Psoas muscle (tissue), 7 donors: ENCODE measurements at regions not wholly inside any gene's neighbourhood (a gene's known extent, or its start where the extent isn't known, plus 50 kb on each side); places are given as distances from the start of the nearest gene placed in this dataset.

Experiments
- ATAC-seq, 4 donors: fragments of 200-7000 bp; cut with Tn5 transposase; one replicate each; pipeline ENCODE4 v1.9.1; 2020; ENCODE audit warnings: moderate library complexity in 3 of 4, mild to moderate bottlenecking in 2 of 4
- DNase-seq, 2 donors: peaks; one replicate each; pipeline ENCODE4 v3.0.0-alpha.2; 2020
- H3K27ac ChIP-seq: fragments of 200-600 bp; one replicate; pipeline ENCODE4 v1.8.0; 2022
- H3K27me3 ChIP-seq, 3 donors: fragments of 200-600 bp in 1 of 3; one replicate each; pipeline versions ENCODE4 v1.6.1 to v1.8.0; 2013 to 2022; ENCODE audit warnings: low read length in 2 of 3, mild to moderate bottlenecking in 2 of 3, moderate library complexity in 1 of 3; ENCODE audit not compliant: insufficient read depth in 3 of 3
- H3K36me3 ChIP-seq, 2 donors: fragments of 200-600 bp in 1 of 2; one replicate each; pipeline versions ENCODE4 v1.6.1 to v1.8.0; 2013 to 2022; ENCODE audit warnings: low read depth in 1 of 2, mild to moderate bottlenecking in 1 of 2, moderate library complexity in 1 of 2; ENCODE audit not compliant: insufficient read depth in 1 of 2
- H3K4me1 ChIP-seq: fragments of 200-600 bp; one replicate; pipeline ENCODE4 v1.8.0; 2022
- H3K4me3 ChIP-seq: fragments of 200-600 bp; one replicate; pipeline ENCODE4 v1.8.0; 2022; ENCODE audit warnings: mild to moderate bottlenecking
- H3K9me3 ChIP-seq: fragments of 200-600 bp; one replicate; pipeline ENCODE4 v1.8.0; 2022
- CTCF ChIP-seq: fragments of 200-600 bp; IDR thresholded peaks from one replicate; pipeline ENCODE4 v1.8.0; 2022; ENCODE audit warnings: antibody characterized with exemption
- WGBS, 3 donors: extraction: QIAGEN DNeasy Blood & Tissue Kit; methylation state at CpG; one replicate each; pipeline versions ENCODE4 v1.1.6 to v1.1.7; 2013; 5-methylcytosine and 5-hydroxymethylcytosine counted together
- intact Hi-C, 2 donors: fragments of 100-400 bp; cut with DNase I; formaldehyde crosslinking; loops; one replicate each; pipeline versions ENCODE4 v1.11.0 to v1.14.2; 2022
- donor health status: healthy with polysubstance abuse.
- donor health status: DM: no; HTN: no; CAD: no; lungs with moderate emphysema.
- donor health status: Bipolar disorder and iron deficiency.
- donor health status: healthy.
- donor health status: DM: yes; HTN: yes; CAD: no.
- donor health status: DM: no; HTN: no; CAD: no.
- donor health status: DM: yes; HTN: yes; CAD: no.

DNA sequence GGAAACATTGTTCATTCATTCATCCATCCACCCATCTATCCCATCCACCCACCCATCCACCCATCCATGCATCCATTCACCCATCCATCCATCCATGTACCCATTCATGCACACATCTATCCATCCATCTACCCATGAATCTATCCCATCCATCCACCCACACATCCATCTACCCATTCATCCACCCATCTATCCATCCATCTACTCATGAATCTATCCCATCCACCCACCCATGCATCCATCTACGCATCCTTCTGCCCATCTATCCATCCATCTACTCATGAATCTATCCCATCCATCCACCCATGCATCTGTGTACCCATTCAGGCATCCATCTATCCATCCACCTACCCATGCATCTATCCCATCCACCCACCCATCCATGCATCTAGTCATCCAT, 51.6 kb upstream of the URI1 start:
- H3K27ac ChIP-seq: no peak overlapping the region
- H3K36me3 ChIP-seq: no peaks in the 10 kb centered on the region
- no peak for TF ChIP-seq CTCF
- 96 to 100% (median 100%) methylated on average over 1 of the region's 1 CpG for WGBS, 3 donors
- no peaks in the 10 kb centered on the region for H3K9me3 ChIP-seq
- no peak for ATAC-seq
- DNase-seq: no peak
- intact Hi-C loops: no loop called here
- H3K4me3 ChIP-seq: no peak overlapping the region
- H3K27me3 ChIP-seq: no peaks in the 10 kb centered on the region
- H3K4me1 ChIP-seq: peaks cover 5% of the 10 kb centered on the region
